Osteoblast (primary cell): ENCODE measurements at regions not wholly inside any gene's neighbourhood (a gene's known extent, or its start where the extent isn't known, plus 50 kb on each side); places are given as distances from the start of the nearest gene placed in this dataset.

Source experiments
- DNase-seq: peaks from one replicate; pipeline ENCODE4 v3.0.0; 2011; ENCODE audit warnings: low spot score, mixed read lengths; ENCODE audit not compliant: insufficient read length; ENCODE audit errors: missing footprints
- H2AFZ ChIP-seq: 2 replicates; pipeline ENCODE4 v1.6.0; 2011; ENCODE audit warnings: mild to moderate bottlenecking, low read length
- H3K27ac ChIP-seq: 2 replicates; pipeline ENCODE4 v1.5.1; 2011; ENCODE audit warnings: mild to moderate bottlenecking, low read depth, low read length, moderate library complexity
- H3K27me3 ChIP-seq: 2 replicates; pipeline ENCODE4 v1.6.0; 2012; ENCODE audit warnings: mild to moderate bottlenecking, control low read depth, inconsistent platforms, low read length, moderate library complexity; ENCODE audit not compliant: insufficient read depth
- H3K36me3 ChIP-seq: 2 replicates; pipeline ENCODE4 v1.5.1; 2011; ENCODE audit warnings: mild to moderate bottlenecking, low read length, control low read depth, moderate library complexity; ENCODE audit not compliant: insufficient read depth
- H3K4me1 ChIP-seq: 2 replicates; pipeline ENCODE4 v1.5.1; 2011; ENCODE audit warnings: mild to moderate bottlenecking, low read length, control low read depth, moderate library complexity; ENCODE audit not compliant: insufficient read depth
- H3K4me2 ChIP-seq: 2 replicates; pipeline ENCODE4 v1.6.0; 2011; ENCODE audit warnings: mild to moderate bottlenecking, low read length; ENCODE audit not compliant: insufficient read depth
- H3K4me3 ChIP-seq: fragments of 200-600 bp; sonication (generic); 3 replicates; pipeline ENCODE4 v1.5.1; 2012; ENCODE audit warnings: mild to moderate bottlenecking, low read length, inconsistent platforms; ENCODE audit not compliant: insufficient read depth
- H3K79me2 ChIP-seq: 2 replicates; pipeline ENCODE4 v1.6.0; 2012; ENCODE audit warnings: mild to moderate bottlenecking, low read length, control low read depth, inconsistent platforms; ENCODE audit not compliant: insufficient read depth
- H3K9me3 ChIP-seq: 2 replicates; pipeline ENCODE4 v1.5.1; 2011; ENCODE audit warnings: low read depth, low read length, control low read depth
- H4K20me1 ChIP-seq: 2 replicates; pipeline ENCODE4 v1.6.0; 2012; ENCODE audit warnings: mild to moderate bottlenecking, low read length, control low read depth; ENCODE audit not compliant: insufficient read depth
- TF ChIP-seq, protein P1 (sequence below): IDR thresholded peaks from 2 replicates; pipeline ENCODE4 v1.5.1; 2011; ENCODE audit warnings: mild to moderate bottlenecking, low read depth, low read length, moderate library complexity; ENCODE audit errors: extremely low read depth

- no peaks in the 10 kb centered on the region for H3K36me3 ChIP-seq
- DNase-seq, result no peak
- TF ChIP-seq, protein P1, sequence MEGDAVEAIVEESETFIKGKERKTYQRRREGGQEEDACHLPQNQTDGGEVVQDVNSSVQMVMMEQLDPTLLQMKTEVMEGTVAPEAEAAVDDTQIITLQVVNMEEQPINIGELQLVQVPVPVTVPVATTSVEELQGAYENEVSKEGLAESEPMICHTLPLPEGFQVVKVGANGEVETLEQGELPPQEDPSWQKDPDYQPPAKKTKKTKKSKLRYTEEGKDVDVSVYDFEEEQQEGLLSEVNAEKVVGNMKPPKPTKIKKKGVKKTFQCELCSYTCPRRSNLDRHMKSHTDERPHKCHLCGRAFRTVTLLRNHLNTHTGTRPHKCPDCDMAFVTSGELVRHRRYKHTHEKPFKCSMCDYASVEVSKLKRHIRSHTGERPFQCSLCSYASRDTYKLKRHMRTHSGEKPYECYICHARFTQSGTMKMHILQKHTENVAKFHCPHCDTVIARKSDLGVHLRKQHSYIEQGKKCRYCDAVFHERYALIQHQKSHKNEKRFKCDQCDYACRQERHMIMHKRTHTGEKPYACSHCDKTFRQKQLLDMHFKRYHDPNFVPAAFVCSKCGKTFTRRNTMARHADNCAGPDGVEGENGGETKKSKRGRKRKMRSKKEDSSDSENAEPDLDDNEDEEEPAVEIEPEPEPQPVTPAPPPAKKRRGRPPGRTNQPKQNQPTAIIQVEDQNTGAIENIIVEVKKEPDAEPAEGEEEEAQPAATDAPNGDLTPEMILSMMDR, result no peak
- H3K79me2 ChIP-seq, result no peaks in the 10 kb centered on the region
- no peak overlapping the region for H3K27ac ChIP-seq
- H3K9me3 ChIP-seq, result no peaks in the 10 kb centered on the region
- H3K27me3 ChIP-seq, result no peaks in the 10 kb centered on the region
- no peaks in the 10 kb centered on the region for H3K4me1 ChIP-seq
- no peak overlapping the region for H2AFZ ChIP-seq
- H4K20me1 ChIP-seq, result no peaks in the 10 kb centered on the region
- H3K4me3 ChIP-seq, result no peak overlapping the region
- H3K4me2 ChIP-seq, result no peak overlapping the region
Observed at GRCh38 chr5:8138884-8139283, 269.9 kb downstream of the MTRR start.

DNA sequence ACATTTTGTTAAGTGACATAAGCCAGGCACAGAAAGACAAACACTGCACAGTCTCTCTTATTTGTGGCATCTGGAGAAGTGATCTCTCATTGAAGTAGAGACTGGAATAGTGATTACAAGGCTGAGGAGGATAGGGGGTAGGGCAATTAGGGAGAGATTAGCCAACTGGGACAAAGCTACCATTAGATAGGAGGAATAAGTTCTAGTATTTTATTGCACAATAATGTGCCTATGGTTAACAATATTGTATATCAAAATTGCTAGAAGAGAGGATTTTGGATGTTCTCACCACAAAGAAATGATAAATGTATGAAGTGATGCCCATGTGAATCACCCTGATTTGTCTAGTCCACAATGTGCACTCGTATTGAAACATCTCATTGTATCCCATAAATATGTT is 281.8 kb downstream of the MTRR start:
- TF ChIP-seq, protein P1, result no peak

GRCh38 chr5:8156706-8157105 is 287.8 kb downstream of the MTRR start:
- H3K27ac ChIP-seq, result no peak overlapping the region
- no peak overlapping the region for H2AFZ ChIP-seq
- H4K20me1 ChIP-seq, result no peaks in the 10 kb centered on the region
- no peaks in the 10 kb centered on the region for H3K27me3 ChIP-seq
- TF ChIP-seq, protein P1, result no peak
- no peak overlapping the region for H3K4me2 ChIP-seq
- no peaks in the 10 kb centered on the region for H3K4me1 ChIP-seq
- H3K4me3 ChIP-seq, result no peak overlapping the region
- H3K36me3 ChIP-seq, result no peaks in the 10 kb centered on the region
- no peaks in the 10 kb centered on the region for H3K79me2 ChIP-seq
- DNase-seq, result no peak
- H3K9me3 ChIP-seq, result no peaks in the 10 kb centered on the region

More for the DNA sequence above, 281.8 kb downstream of the MTRR start:
- no peak overlapping the region for H3K27ac ChIP-seq
- no peak for DNase-seq
- no peaks in the 10 kb centered on the region for H3K9me3 ChIP-seq
- H3K4me2 ChIP-seq, result no peak overlapping the region
- no peak overlapping the region for H2AFZ ChIP-seq
- no peaks in the 10 kb centered on the region for H3K79me2 ChIP-seq
- H3K36me3 ChIP-seq, result no peaks in the 10 kb centered on the region
- H3K4me3 ChIP-seq, result no peak overlapping the region
- H3K27me3 ChIP-seq, result no peaks in the 10 kb centered on the region
- no peaks in the 10 kb centered on the region for H4K20me1 ChIP-seq
- no peaks in the 10 kb centered on the region for H3K4me1 ChIP-seq

DNA sequence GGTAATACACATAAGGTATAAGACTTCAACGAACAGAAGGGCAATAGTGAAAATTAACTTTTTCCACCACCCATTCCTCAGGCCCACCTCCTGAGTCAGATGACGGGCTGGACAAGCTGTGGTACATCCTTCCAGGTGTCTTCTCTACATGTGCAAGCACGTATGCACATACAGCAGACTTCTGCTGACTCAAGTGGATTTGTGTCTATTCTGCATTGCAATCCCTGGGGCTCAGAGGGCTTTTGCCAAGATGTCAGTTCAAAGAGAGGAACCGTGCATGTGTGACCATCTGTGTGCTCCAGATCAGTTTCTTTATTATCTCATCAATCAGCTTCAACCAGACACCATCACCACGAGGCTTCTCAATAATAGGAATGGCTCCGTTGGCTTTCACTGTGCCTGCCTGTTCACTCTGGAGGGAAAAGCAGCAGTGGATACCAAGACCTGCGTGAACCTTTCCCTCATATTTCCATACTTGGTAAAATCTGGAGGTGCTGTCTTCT is 288.4 kb downstream of the MTRR start:
- Histone ChIP-seq H2AFZ (no peak overlapping the region), H3K9me3 (no peaks in the 10 kb centered on the region), H3K4me1 (no peaks in the 10 kb centered on the region), H3K4me2 (no peak overlapping the region), H3K79me2 (no peaks in the 10 kb centered on the region), H4K20me1 (no peaks in the 10 kb centered on the region), H3K27ac (no peak overlapping the region), H3K36me3 (no peaks in the 10 kb centered on the region), H3K27me3 (no peaks in the 10 kb centered on the region), H3K4me3 (no peak overlapping the region)
- no peak for DNase-seq
- TF ChIP-seq, protein P1, result no peak
